GM18511 (cell line): ENCODE measurements at regions not wholly inside any gene's neighbourhood (a gene's known extent, or its start where the extent isn't known, plus 50 kb on each side); places are given as distances from the start of the nearest gene placed in this dataset.

Experiments used
- ATAC-seq: cut with Tn5 transposase; IDR thresholded peaks from one replicate; pipeline ENCODE4 v1.9.1; 2021; ENCODE audit warnings: mild to moderate bottlenecking, moderate library complexity; ENCODE audit not compliant: unreplicated experiment

- ATAC-seq = no peak
Measured at GRCh38 chr11:37572491-37573171, 974.6 kb upstream of the RAG2 start.

- no peak for ATAC-seq
Measured at GRCh38 chr11:37571246-37571645, 973.2 kb upstream of the RAG2 start.

GRCh38 chr11:37560991-37561390 lies 963.0 kb upstream of the RAG2 start:
- ATAC-seq = no peak

GRCh38 chr11:37560346-37560745 lies 962.3 kb upstream of the RAG2 start:
- ATAC-seq = no peak

- no peak for ATAC-seq
Measured at GRCh38 chr11:37558619-37559210, 960.7 kb upstream of the RAG2 start.

GRCh38 chr11:37557990-37558389 lies 960.0 kb upstream of the RAG2 start:
- no peak for ATAC-seq

- no peak for ATAC-seq
Measured at GRCh38 chr11:37552284-37552683, 954.2 kb upstream of the RAG2 start.

- ATAC-seq = no peak
Measured at GRCh38 chr11:37544491-37544890, 946.5 kb upstream of the RAG2 start.

GRCh38 chr11:37533830-37534229 lies 935.8 kb upstream of the RAG2 start:
- ATAC-seq = no peak

GRCh38 chr11:37533087-37533486 lies 935.1 kb upstream of the RAG2 start:
- no peak for ATAC-seq

- ATAC-seq = no peak
Measured at GRCh38 chr11:37532271-37532670, 934.2 kb upstream of the RAG2 start.

GRCh38 chr11:37527545-37527944 lies 929.5 kb upstream of the RAG2 start:
- no peak for ATAC-seq

- ATAC-seq = no peak
Measured at GRCh38 chr11:37525336-37525735, 927.3 kb upstream of the RAG2 start.

GRCh38 chr11:37519781-37520180 lies 921.7 kb upstream of the RAG2 start:
- ATAC-seq = no peak

GRCh38 chr11:37512156-37512780 lies 914.2 kb upstream of the RAG2 start:
- ATAC-seq = no peak

GRCh38 chr11:37511425-37511933 lies 913.4 kb upstream of the RAG2 start:
- no peak for ATAC-seq

- ATAC-seq = no peak
Measured at GRCh38 chr11:37509506-37509905, 911.5 kb upstream of the RAG2 start.

- ATAC-seq = no peak
Measured at GRCh38 chr11:37506531-37506930, 908.5 kb upstream of the RAG2 start.

GRCh38 chr11:37505406-37505805 lies 907.4 kb upstream of the RAG2 start:
- ATAC-seq = no peak

- no peak for ATAC-seq
Measured at GRCh38 chr11:37504921-37505320, 906.9 kb upstream of the RAG2 start.

- ATAC-seq = peak; percentile 91
Measured at GRCh38 chr11:37504060-37504611, 906.1 kb upstream of the RAG2 start.
